ENCODE measurements at regions not wholly inside any gene's neighbourhood (a gene's known extent, or its start where the extent isn't known, plus 50 kb on each side); places are given as distances from the start of the nearest gene placed in this dataset.
A peak's percentile ranks its signal among the peaks of the same experiment; 100 is the strongest.

DNA sequence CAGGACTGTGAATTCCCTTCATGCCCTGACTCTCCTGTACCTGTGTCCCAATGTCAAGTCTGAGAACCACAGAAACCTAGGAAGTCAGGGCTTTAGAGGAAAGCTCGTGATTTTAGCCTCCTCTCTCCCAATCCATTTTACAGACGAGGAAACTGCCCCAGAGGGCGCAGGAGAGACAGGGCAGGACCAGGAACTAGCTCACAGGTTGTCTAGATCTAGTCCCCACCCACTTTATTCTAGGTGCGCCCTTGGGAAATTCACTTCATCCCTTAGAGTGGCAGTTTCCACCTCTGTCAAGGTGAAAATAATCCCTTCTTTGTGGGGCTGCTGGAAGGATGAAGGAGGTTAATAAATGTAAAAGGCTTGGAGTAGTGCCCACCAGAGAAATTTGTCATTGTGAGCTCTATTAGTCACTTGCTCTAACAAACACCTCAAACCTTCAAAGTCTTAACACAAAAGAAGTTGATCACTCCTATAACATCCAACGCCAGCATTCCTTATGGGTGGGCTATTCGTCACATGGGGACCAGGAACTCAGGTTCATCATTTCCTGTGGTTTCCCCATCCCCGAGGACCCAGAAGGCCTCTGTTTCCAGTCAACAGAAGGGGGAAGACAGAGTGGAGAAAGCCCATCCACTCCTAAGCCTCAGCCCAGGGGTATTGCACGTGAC is 282.3 kb downstream of the XXYLT1 start:
- no peak for DNase-seq (ENCODE audit: low read depth in 2 of 2)

DNA sequence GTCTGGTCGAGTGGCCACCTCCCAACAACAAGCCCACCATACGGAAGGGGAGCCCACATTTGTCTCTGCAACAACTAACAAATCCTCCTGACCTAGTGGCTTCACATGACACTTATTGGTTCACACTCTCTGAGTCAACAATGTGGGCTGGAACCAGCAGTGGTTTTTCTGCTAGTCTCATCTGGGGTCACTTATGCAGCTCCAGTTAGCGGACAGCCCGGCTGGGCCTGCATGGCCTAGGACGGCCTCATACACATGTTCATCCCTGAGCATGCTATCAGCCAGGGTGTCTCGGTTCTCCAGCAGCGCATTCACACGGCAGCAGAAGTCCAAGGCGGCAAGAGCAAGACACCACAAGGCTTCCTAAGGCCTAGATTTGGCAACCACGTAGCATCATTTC is 281.7 kb downstream of the XXYLT1 start:
- DNase-seq (ENCODE audit: low read depth in 2 of 2) = no peak

DNA sequence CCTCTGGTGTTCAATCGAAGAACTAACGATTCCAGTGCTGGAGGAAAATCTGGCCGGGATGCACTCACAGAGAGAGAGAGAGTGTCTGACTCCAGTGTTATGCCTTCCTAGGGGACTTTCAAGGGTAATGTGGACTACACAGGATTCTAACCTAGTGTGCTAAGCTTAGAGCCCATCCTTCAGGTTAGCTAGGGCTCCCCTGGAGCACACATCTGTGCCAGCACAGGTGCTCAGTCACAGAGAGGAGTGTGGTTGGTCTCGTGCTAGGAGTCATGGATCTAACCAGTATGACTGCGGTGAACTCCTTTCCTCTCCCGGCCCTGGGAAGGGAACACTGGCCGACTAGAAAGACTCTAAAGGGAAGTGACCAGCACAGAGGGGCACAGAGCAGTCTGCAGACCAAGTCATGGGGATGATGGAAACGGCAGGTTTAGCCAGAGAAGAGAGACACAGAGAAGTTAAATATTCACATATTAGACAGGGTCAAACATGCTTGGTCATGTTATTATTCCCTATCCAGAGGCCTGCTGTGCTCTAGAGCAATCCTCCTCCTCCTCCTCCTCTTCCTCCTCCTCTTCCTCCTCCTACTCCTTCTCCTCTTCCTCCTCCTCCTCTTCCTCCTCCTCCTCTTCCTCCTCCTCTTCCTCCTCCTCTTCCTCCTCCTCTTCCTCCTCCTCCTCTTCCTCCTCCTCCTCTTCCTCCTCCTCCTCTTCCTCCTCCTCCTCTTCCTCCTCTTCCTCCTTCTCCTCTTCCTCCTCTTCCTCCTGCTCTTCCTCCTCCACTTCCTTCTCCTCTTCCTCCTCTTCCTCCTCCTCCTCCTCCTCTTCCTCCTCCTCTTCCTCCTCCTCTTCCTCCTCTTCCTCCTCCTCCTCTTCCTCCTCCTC is 280.3 kb downstream of the XXYLT1 start:
- no peak for DNase-seq (ENCODE audit: low read depth in 2 of 2)

DNA sequence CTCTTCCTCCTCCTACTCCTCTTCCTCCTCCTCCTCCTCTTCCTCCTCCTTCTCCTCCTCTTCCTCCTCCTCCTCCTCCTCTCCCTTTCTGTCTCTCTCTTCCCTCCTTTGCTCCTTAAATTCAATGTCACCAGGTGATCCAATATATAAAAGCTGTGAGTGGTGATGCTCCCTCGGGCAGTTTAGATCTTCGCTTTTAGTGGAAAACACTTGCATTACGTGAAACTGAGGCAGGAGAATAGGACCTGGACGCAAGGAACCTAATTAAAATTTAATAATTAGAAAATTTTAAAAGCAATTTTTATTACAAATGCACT is 279.7 kb downstream of the XXYLT1 start:
- no peak for DNase-seq (ENCODE audit: low read depth in 2 of 2)

DNA sequence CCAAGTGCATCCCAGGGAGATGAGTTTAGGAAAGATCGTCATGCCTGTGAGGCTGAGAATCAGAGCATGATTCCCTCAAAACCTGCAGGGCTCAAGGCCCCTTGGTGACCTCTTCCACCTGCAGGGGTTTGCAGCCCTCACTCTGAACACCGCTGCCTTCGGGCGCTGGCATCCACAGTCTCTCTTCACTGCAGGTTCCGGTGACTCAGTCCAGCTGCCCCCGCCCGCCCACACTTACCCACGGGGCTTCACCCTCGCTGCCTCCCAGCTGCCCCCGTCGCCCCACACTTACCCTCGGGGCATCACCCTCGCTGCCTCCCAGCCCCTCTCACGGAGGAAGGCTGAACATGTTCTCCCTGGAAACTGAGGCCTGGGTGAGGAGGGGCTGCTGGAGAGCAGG is 277.1 kb downstream of the XXYLT1 start:
- no peak for DNase-seq (ENCODE audit: low read depth in 2 of 2)

DNA sequence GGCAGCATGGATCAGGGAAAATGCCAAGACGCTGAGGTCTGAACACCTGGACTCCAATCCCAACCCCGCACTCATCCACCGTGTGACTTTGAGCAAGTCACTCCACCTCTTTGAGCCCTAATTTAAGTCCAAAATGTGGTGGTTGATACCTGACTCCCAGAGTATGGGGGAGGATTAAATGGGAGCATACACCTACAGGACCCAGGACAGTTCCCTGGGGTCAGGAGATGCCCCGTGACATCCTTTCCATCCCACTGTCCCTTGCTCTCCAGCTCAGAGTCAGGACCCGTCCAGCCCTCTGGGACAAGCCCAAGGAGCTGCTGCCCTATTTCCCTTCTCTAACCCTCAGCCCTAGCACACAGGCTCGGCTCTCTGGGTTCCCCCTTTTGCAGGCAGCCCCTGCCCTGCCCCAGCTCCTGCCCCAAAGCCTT is 276.4 kb downstream of the XXYLT1 start:
- DNase-seq (ENCODE audit: low read depth in 2 of 2) = no peak

DNA sequence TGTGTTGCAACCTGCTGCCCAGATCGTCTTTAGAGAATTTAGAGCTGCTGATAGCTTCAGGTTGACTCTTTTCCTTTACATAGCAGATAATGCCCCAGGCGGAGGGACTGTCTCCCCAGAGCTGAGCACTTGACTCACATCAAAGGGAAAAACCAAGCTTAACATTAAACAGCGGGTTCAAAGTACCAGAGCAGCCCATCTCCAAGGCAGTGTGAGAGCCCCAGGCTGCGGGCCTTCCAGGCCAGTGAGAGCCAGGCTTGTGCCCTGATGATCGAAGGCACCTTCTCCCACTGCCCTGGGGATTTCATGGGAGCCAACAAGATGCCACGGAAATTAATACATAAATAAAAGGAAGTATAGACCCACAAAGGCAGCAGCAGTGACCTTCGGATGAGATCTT is 275.6 kb downstream of the XXYLT1 start:
- DNase-seq (ENCODE audit: low read depth in 2 of 2) = no peak

DNA sequence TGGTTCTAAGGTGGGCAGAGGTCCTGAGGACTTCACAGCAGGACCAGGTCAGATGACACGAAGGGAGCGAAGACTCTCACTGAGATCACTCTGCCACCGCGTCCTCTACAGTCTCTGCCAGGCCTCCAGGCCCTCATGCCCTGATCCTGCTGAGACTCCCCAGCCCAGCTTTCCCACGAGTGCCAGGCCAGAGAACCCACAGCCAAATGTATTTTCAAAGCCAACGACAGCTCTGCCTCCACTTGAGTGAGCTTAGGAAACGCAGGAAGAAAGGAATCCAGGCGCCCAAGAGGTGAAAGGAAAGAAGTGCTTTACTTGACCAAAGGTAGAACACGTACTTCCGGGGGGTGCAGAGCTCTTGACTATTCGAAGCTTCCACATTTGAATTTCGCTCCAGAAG is 275.0 kb downstream of the XXYLT1 start:
- no peak for DNase-seq (ENCODE audit: low read depth in 2 of 2)

DNA sequence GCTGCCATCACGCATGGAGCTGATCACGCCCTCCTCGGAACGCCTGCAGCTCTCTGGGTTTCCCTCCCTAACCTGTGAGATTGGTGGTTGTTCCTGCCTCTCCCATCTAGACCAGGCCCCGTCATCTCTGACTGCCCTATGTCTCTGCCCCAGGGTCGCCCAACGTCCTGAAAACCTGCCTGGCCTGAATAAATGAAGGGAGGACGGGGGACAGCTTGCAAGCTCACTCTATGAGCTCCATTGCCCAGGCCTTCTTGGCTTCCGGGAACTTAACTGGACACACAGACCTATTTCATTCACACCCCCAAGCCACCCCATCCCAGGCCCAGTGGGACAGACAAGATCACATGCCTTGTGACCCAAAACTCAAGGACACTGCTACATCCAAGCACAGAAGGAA is 274.2 kb downstream of the XXYLT1 start:
- DNase-seq (ENCODE audit: low read depth in 2 of 2) = no peak

DNA sequence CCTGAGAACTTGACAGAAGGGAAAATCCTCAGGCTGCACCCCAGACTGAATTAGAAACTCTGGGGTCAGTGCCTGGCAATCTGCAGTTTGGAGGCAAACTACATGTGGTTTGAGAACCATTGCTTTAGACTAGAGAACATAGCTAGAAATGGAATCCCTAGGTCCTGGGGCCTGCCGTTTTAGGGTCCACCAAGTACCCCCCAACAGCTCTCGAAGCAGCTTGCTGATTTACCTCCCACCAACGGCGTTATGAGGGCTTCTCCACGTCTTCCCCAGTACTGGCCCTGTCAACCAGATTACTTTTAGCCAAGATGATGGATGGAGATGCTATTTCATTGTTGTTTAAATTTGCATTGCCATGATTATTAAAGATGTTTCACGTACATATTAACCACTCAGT is 272.5 kb downstream of the XXYLT1 start:
- no peak for DNase-seq (ENCODE audit: low read depth in 2 of 2)

DNA sequence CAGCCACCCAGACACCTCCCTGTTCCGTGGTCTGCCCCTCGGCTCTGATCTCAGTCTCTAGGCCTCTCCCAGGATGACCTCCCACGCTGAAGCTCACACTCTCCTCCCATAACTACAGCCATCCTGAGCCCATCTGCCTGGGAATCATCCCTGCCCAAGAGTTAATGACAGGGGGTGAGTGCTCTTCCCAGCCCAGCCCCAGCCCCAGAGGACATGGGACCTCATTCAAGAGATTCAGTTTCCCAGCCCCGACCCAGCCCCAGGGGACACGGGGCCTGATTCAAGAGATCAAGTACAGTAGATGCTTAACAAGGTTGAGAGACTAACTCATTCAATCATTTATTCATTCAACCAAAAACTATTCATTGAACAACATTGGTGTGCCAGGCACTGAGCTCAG is 272.0 kb downstream of the XXYLT1 start:
- no peak for DNase-seq (ENCODE audit: low read depth in 2 of 2)

DNA sequence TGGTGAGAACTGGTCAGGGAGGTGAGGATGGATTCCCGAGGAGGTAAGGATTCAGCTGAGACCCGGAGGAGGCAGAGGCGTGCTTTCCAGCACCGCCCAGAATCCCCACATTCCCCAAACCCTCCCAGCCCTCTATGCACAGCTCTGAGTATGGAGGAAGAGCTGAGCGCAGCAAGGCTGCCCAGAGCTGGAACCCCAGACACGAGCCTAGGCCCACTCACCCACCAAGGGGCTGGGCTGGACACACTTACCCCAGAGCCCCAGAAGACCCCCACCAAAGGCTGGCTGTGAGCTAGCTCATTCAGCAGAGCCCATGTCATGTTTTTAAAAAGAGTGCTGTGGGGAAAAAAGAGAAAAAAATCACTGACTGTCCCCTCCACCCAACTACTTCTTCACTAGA is 271.5 kb downstream of the XXYLT1 start:
- DNase-seq (ENCODE audit: low read depth in 2 of 2) = no peak

DNA sequence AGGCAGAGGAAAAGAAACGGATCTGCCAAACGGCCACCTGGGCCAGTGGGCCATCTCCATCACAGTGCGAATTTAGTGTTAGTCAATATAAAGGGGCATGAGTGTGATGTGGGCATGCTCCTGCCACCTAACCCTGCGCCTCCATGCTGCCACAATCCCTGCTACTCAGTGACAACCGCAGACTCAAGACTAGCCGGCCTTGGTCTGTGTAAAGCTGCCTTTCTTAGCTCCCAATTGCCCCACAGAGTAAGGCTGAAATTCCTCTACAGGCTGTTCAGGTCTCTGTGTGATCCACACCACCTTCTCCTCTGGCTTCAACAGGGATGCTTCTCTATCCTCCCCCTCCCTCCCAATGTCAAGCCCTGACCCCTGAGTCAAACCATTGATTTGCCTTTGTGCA is 269.7 kb downstream of the XXYLT1 start:
- no peak for DNase-seq (ENCODE audit: low read depth in 2 of 2)

DNA sequence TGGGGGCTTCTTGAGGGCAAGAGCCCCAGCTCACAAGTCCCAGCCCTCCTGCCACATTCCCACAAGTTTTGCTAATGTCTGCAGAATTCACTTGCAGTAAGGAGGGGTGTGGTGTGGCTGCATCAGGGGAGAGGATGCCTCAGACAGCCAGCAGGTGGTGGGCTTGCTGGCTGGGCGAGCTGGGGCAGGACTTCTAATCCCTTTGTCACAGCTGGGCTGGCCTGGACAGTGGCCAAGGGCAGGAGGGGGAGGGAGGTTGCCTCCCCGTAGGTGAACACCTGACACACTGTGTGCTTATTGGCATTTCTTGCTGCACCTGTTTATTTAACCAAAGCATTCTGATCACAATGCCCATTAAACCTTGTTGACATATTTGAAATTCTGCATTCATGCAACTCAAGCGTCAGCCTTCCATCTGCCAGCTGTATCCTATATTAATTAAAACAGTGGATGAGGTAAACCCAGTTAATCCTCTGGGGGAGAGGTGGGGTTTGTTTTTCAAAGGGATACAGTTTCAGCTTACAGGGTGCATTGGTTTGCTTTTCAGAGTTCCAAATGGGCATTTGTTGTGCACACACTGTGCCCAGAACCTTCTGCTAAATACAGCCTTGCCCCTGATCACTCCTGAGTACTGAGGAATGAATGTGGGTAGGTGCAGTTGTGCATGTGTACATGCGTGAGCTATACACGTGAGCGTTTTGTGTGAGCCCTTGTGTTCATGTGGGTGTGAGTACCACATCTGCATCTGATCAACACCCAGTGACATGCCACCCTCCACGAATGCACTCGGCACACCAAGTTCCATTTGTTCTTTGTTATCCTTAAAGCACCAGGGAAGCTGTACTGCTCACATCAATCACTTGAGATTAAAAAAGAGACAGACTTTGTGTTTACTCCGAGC is 268.7 kb downstream of the XXYLT1 start:
- peak; percentile 65 to 81 for DNase-seq (ENCODE audit: low read depth in 2 of 2)

DNA sequence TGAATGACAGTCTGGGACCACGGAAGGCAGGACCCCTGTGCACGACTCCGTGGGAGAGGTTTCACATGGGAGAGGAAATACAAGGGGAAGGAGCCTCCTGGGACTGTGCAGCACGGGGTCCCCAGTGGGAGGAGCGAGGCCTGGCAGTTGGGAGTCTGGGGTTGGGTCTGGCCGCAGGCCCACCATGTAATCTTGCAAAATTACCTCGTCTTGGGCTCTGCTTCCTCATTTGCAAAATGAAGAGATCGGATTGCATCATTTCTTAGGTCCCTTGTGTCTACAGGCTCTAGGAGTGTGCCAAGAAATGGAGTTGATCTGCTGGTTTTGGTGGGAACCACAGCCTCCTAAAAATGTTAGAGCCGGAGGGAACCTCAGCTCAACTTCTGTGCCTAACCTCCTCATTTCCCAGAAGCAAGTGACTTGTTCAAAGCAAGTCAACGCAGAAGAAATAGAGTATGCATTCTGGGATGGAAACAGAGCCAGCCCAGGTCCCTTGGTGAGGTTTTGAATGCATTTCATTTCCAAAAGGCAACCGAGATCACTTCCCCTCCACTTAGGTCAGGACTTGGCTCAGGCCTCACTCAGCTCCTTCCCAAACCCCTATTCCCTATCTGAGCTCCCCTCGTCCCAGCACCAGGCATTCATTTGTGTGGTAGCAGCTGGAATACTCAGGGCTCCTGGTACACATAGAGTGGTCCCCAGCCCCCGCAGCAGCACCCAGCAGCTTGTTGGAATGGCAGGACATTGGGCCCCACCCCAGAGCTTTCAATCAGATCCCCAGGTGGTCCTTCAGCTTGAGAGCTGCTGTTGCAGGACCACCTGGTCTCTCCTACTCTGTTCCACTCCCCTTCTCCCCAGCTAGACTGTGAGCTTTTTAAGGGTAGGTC is 267.7 kb downstream of the XXYLT1 start:
- DNase-seq (ENCODE audit: low read depth in 2 of 2) = no peak

DNA sequence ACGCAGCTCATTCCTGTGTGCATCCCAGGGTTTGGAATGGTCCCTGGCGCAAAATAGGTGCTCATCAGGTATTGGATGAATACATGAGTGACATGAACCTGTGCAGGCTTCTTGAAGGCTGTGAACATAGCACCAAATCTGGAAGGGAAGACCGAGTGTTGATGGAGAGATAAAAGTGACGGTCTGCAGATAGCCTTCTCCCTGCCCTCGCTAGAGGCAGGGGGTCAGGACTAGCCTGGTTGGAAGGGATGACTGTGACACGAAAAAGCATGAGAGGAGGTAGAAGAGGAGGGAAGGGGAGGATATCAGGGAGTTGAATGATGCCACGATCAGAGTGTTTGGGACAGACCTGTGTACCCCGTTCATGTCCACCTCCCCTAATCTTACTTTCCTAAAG is 267.1 kb downstream of the XXYLT1 start:
- DNase-seq (ENCODE audit: low read depth in 2 of 2) = no peak

DNA sequence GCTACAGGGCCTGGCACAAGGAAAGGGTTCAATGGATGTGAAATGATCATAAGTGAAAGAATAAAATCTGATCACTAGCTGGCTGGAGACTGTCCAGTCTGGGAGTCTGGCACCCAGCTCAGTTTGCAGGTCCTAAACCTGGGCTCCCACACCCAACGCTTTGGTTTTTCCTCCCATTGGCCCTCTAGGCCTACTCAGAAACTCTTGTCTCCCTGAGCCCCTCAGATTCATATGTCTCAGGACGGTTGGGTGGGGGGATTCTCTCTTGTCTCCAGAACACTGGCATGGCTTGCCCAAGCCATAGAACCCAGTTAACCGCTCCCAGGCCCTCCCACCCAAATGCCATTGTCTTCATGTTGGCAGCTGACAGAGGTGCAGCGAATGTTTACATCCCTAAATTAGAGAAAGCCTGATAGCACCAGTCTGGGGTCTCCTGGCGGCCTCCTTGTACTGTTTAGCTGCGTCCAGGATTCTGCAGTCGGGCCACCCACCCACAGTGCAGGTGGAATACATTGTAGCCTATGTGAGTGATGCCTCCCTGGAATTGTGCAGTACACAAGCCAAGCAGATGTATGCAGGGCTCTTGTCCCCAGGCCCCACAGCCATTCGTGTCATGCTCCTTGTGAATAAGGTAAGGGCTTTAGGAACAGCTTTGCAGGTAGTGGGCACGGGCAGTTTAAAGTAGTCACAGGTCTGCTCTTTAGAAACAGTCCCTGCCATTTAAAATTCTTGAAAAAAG is 266.3 kb downstream of the XXYLT1 start:
- DNase-seq (ENCODE audit: low read depth in 2 of 2) = no peak

DNA sequence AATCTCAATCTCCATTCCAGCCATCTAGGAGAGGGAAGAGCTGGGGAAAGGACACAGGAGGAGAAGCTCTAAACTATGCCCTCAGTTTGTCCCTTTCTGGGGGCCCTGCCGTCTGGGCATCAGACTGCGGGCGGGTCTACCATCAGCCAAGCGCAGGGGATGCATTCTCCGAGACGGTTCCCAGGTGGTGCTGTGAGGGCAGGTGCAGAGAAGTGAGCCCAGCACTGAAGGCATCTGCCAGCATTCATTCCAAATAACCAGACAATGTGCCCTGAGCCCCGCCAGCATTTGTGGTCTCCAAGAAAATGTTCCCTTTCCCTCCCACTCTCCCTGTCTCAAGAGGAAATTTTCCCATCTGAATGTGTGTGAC is 265.7 kb downstream of the XXYLT1 start:
- no peak for DNase-seq (ENCODE audit: low read depth in 2 of 2)

DNA sequence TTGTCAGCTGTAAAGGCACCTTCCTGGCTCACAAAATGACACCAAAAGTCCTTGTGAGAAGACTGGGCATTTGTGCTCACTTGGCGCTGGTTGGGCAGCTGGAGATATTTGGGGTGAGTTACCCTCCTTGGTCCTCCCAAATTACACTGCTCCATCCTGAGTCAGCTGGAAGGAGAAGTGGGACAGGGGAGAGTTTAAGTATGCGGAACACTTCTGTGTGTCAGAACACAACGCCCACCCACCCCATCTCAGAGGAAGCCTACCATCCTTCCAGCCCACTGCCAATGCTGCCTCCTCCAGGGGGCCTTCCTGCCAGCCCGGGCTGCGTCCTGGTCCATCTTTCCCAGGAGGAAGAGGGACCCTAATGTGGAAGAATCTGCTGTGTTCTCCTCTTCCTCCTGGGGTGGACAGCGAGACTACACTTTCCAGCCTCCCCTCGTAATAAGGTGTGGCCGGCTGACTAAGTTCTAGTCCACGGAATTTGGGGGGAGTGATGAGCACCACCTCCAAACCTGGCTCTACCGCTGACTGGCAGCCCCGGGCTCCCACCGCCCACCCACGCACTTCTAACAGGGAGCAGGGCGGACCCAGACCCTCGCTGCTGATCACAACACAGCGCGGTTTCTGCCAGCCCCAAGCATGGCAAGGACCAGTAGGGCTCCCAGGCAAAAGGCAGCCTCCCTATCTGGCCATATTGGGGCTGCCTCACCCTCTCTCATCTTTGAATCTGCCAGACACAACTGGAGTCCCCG is 265.0 kb downstream of the XXYLT1 start:
- DNase-seq (ENCODE audit: low read depth in 2 of 2) = no peak

DNA sequence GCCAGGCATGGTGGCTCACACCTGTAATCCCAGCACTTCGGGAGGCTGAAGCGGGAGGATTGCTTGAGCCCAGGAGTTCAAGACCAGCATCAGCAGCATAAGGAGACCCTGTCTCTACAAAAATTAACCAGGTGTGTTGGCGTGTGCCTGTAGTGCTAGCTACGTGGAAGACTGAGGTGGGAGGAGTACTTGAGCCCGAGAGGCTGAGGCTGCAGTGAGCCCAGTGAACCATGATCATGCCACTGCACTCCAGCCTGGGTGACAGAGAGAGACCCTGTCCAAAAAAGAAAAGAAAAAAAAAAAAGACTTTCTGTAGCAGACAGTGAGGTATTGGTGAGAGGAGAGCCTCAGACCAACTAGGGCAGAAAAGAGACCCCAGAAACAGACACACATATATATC is 263.8 kb downstream of the XXYLT1 start:
- no peak for DNase-seq (ENCODE audit: low read depth in 2 of 2)
